Endothelial cell of umbilical vein (primary cell): ENCODE measurements at regions not wholly inside any gene's neighbourhood (a gene's known extent, or its start where the extent isn't known, plus 50 kb on each side); places are given as distances from the start of the nearest gene placed in this dataset.

Experiments used
- CTCF ChIP-seq, 2 donors: IDR thresholded peaks; 1 replicate in 1 of 2; 2 replicates in 1 of 2; pipeline ENCODE4 v1.5.1; 2011; ENCODE audit warnings: low read length in 2 of 2, mild to moderate bottlenecking in 2 of 2, moderate library complexity in 2 of 2, control low read depth in 1 of 2, inconsistent platforms in 1 of 2, low read depth in 1 of 2; ENCODE audit not compliant: insufficient read depth in 1 of 2; ENCODE audit errors: extremely low read depth in 1 of 2
- JUN ChIP-seq: IDR thresholded peaks from 2 replicates; pipeline ENCODE4 v1.6.1; 2011; ENCODE audit warnings: borderline replicate concordance, low read depth; ENCODE audit not compliant: insufficient read length, insufficient read depth
- MAX ChIP-seq: IDR thresholded peaks from 2 replicates; pipeline ENCODE4 v1.6.1; 2011; ENCODE audit not compliant: insufficient read depth, insufficient read length

- TF ChIP-seq CTCF (IDR thresholded peaks at IDR 0.05; ENCODE audit: extremely low read depth in 1 of 2, insufficient read depth in 1 of 2, low read depth in 1 of 2, low read length in 2 of 2) (no peak), MAX (no peak), JUN (no peak)
Observed at GRCh38 chr7:8937204-8937603, 503.8 kb downstream of the NXPH1 start.
